NCI-H1105 (cell line): ENCODE measurements at regions not wholly inside any gene's neighbourhood (a gene's known extent, or its start where the extent isn't known, plus 50 kb on each side); places are given as distances from the start of the nearest gene placed in this dataset.
"Not testable (repeated sequence)": the region's sequence is repeated elsewhere in the genome, so short reads cannot be mapped to it uniquely, and the experiment has no call there.

Source experiments
- DNase-seq: peaks from one replicate; lab custom pipeline; 2025; lab: John Stamatoyannopoulos, UW

DNA sequence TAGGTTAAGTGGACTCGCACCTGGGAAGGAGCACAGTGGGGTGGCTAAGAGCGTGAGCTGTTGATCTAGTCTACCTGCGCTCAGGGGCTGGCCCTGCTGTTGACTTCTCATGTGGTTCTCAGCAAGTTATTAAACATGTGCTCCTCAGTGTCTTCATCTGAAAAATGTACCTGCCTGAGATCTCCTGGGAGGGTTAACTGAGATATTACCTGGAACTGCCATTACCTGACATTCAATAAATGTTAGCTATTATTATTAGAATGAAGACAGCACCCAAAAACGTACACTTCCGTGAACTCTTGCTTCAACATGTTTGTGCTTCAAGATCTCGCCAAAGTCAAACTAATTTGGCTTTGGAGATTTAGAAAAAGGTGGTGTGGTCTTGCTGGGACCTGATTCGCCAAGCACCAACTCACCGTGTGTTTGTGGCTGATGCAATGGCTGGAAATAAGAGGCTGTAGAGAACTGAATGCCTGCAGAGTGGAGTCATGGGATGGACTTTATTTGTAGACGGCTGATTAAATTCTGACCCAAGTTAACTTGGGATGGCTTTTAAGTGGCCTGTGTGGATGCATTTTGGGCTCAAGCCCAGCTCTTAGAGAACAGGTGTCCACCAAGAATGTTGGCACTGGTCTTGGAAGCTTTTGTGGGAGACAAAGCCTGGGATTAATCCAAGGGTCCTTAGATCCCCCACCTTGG is 692.9 kb downstream of the QKI start:
- no peak for DNase-seq

DNA sequence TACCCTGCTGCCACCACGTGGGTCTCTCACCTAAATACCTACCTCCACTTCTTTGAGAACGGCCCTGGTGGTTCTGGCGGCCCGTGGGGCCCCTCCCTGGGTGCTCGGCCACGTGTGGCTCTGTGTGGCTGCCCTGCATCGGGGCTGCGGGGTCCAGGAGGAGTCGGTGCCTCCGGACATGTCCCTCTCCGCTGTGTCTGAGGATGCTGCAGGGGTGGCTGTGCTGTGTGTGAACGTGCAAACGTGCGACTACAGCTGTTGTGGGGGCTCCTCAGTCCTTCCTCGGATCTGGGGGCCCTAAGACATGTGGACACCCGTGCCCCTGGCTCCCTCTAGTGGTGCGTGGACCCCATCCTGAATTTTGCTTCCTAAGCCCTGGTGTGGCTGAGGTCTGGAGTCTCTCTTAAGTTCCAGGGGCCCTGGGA is 691.8 kb downstream of the QKI start:
- no peak for DNase-seq

DNA sequence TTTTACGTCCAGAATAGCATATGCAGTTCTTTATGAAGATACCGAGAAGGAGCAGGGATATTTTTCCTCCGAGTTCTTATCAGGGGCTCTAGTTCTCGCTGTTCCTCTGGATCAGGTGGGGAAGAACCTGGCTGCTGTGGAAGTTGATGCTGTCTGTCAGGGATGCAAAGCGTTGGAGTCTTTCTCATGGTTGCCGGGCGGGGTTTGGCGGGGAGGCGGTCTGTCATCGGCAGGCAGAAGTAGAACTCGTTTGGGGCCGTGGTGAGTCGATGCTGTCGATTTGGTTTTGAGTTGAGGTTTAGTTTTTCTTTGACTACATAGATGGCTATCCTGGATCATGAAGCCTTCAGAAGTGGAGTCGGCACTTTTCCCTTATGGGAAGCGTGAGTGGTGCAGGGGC is 691.2 kb downstream of the QKI start:
- no peak for DNase-seq

DNA sequence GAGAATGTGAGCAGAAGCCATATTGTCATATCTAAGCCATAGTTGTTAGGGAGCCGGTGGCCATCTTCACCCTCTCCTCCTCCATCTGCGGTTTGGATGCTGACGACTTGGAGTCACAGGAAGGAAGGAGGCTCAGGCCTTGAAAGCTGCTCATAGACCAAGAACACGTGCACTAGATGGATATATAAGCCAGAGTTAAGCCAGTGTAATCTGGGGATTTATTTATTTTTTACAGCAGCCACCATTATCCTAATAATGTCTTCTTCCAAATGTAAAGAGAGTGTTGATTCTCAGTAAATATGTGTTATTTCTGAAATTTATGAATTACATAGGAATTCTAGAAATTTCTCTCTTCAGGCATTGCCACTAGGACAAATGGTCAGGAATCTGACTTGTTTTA is 689.9 kb downstream of the QKI start:
- DNase-seq, result no peak

DNA sequence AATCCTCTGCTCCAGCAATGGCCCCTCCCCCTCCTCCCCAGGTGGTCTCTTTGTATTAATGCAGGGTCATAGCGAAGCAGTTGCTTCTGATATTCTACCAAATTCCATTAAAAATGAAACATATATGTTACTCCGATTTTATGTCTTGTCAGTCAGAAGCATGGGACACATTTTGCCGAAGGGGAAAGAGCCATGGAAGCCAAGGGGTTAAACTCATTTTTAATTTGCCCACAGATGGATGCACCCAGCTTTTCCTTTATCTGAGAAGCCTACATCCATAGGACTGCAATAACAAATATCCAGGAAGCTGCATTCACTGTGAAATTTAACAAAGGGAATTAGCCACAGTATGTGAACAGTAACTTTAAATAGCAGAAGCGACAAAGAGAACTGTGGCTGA is 688.2 kb downstream of the QKI start:
- DNase-seq, result no peak

DNA sequence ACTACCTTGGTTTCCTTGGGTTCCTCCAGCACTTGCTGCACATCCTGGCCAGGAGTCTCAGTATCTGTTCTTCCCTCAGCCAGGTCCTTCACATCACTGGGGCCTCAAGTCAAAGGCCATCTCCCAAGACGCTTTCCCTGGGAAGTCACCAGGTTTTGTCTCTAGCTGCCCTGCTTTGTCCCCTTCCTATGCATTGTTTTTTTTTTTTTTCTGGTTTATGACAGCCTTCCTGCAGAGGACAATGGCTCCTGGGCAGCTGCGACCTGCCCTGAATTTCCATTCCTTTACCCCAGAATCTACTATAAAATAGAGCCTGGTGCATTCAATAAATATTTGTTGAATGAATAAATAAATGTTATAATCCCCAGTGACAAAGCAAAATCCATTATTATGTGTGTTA is 687.3 kb downstream of the QKI start:
- DNase-seq, result no peak

DNA sequence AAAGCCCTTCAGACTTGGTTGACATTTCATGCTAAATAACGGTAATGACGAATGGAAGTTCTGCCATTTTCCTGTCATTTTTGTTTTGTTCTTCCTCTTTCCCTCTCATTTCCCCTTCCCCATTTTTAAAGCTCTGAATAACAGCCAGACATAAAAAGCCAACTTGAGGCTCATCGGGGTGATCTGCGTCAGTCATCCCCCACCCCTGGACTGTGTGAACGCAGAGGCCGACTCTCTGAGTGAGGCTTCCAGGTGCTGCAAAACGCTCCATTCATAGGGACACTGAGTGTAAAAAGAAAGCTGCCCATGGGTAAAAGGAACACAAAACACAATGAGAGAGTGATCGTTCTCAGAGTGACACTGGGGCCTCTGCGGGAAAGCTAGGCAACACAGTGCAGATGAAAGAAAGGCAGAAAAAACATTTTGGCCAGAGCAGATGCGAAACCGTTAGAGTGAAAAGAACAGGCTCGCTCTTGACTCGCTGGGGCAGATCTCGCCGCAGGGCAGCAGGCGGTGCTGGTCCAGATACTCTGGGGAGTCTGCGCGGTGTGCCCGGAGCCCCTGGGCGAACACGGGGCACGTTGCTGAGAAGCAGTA is 684.8 kb downstream of the QKI start:
- no peak for DNase-seq

DNA sequence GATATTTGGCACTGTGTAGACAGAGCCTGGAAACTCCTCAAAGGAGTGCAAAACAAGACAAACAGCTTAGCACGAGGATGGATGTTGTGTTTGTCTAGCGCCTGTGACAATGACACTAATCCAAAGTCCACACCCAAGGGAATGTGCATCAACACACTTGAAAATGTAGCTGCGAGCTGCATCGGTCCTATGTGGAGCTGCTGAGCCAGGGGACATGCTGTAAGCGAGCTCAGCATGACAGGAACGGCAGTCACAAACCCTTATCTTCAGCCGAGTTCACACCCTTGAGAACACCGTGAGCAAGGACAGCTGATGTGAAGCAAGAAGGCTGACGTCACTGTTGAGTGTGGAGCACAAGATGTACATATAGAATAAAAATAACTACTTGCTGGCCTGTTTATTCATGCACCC is 684.3 kb downstream of the QKI start:
- no peak for DNase-seq

DNA sequence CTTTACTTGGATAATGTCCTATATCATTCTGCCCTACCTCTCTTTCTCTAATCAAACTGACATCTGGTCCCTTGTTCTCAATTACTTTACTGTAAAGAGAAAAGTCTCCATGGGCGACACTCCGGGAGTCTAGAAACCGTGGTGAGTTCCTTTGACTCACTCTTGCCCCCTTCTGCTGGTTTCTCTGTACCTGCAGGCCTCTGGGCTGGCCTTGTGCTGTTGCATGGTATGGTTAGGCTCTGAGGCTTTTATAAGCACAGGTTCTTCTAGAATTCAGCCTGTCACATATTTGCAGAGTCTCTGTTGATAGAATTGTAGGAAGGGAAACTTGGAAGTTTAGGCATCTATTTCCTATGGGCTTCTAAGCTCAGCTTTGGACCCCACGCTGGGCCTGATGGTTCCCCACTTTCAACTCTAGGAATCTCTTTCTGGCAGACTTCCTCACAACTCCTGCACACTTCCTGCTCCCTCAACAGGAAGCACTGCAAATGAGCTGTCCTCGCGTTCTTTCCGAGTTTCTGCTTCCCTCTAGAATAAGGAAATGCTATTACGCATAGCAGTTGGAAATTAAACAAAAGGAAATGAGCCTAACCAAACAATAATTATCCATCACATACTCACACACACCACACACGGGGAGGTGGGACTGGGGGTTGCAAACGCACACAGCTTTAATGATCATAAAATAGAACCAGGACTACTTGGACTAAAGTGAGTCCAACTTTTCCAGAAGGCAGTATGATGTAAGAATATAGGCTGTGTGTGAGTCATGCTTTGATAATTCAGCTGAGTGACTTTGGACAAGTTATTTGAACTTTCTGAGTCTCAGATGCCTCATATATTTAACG is 683.3 kb downstream of the QKI start:
- DNase-seq, result no peak

DNA sequence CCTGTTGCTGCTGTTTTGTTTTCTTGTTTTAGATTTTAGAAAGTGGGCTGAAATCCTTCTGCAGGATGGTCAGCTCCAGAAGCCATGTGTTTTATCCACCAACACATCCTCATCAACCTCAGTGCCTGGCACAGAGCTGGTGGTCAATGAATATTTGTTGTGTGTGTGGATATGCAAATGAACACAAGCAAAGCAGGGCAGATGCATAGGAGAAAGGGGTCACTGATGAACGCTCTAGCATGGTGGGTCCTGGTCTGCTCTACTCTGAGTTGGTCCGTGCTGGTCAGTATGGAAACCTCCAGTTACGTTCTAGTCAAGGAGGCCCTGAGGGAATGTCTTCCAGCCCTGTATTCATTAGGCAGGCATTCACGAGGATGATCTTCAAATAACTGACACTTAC is 682.5 kb downstream of the QKI start:
- no peak for DNase-seq

DNA sequence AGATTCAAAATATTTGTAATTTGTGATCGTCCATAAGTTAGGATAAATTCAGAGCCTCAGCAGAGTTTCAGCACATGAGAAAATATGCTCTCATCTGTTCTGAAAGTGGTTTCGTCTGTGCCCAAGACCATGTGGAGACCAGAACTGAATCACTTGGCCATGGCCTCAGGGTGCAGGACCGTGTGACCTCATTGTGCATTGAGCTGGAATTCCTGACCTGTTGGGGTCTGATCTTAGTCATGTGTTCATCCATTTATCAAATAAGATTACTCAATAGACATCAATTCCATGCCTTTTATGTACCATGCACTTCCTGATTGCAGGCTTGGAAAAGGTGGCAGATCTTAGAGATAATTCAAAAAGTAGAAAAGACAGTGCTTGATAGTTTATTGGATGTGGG is 680.5 kb downstream of the QKI start:
- DNase-seq, result no peak

DNA sequence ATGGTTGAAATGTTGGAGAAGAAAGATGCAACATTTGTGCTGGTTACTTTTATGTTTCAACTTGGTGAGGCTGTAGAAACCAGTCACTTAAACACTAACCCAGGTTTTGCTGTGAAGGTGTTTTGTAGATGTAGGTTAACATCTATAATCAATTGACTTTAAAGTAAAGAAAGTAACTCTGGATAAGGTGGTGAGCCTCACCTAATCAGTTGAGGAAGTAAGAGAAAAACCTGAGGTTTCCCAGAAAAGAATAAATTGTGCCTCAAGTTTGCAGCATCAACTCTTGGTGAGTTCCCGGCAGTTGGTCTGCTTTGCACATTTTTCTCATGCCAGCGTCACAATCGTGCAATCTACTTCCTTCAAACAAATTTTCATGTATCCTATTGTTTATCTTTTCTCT is 673.4 kb downstream of the QKI start:
- no peak for DNase-seq

DNA sequence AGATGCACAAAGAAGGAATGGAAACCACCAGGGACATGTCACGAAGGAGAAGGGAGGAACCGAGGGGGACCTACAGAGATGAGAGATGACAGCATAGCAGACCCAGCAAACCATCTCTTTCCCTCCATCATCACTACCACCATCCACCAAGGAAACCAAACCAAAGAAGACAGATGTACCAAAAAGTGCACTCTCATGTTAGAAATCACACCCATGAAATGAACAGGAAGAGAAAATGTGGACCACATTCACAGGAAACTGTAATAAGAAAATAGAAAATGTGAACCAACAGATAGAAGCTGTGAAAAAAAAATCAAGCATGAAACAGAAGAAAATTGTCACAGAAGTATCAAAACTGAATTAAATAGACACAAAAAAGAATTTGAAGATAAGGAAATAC is 672.7 kb downstream of the QKI start:
- no peak for DNase-seq

DNA sequence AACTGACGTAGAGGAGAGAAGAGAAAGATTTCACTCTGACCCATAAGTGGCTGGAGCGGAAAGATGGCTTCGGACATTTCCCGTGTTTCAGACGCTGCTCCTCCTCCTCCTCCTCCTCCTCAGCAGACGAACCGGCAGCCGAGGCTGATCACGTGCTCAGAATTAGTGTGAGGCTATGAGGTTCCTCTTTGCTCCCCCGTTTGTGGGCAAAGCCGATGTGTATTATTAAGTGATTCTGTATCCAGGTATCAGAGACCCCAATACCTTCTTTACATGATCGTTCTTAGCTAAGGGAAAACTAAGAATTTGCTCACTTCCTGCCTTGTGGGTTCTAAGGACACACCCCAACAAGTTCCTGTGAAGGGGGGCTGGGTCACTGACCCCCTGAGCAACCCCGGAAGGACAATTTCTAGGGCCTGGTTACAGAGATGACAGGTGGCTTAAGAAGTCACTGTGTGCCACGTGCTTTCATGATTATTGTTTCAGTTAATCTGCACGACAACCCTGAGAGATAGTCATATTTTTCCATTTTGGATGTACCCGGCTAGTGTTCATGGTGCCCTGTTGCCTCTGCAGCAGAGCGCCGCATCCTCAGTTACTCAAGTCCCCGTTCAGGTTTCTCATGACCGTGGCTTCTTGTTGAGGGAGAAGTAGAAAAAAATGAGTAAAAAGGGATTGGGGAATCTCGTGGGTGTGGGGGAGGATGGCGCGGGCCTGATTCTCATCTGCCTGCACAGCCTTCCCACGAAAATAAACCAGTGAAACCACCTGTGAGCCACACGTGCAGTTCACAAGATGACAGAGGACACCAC is 671.8 kb downstream of the QKI start:
- no peak for DNase-seq

DNA sequence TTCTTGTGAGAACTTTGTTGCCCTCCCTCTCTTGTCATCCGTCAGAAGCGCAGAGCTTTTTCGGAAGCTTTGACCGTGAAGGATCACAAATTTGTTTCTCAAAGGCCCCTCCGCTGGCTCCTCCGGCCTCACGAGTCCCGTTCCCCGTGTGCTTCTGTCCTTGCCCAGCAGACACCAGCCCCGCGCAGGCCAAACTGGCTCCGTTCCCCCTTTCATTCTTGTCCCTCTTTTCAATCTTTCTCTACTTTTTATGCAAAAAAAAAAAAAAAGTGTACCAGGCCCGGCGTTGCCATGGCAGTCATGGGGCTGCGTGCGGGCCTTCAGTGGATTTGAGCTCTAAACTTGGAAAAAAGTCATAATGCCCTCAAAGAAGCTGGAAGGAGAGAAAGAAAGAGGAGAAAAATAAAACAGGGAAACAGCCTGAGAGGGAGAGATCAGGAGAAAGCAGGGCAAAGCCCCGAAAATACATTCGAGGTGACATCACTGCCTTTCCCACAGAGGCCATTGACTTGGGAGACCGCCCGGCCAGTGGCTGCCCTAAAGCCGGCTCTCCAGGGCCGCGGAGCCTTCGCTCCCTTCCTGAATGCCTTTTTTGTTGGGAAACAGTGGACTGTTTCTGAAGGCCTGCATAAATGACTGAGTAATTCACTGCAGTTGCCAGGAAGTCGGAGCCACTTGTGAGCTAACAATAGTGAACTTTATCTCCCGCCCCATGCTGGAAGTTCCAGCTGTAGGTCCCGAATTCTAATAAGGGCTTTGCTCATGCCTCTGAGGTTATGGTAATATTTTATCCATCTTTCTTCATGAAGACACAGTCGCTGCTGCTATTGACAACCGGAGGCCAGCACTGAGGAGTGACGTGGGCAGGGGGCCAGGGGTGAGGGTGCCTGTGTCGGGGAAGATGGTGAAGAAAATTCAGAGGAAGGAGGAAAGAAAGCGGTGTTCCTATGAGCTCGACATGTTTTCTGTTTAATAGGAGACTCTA is 670.9 kb downstream of the QKI start:
- no peak for DNase-seq

DNA sequence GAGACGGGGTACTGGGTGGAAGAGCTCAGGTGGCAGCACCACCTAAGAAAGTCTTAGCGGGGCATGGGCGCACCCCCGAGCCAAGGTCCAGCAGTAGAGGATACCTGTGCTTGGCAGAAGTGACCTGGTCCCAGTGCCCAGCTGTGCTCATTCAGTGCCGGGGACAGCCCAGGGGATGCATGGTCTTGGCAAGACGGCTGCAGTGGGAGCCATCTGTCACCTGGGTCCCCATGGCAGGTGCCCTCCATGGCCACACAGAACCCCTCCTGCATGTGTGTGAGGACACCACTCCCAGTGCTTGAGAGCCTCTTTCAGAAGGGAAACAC is 664.7 kb downstream of the QKI start:
- DNase-seq, result no peak

DNA sequence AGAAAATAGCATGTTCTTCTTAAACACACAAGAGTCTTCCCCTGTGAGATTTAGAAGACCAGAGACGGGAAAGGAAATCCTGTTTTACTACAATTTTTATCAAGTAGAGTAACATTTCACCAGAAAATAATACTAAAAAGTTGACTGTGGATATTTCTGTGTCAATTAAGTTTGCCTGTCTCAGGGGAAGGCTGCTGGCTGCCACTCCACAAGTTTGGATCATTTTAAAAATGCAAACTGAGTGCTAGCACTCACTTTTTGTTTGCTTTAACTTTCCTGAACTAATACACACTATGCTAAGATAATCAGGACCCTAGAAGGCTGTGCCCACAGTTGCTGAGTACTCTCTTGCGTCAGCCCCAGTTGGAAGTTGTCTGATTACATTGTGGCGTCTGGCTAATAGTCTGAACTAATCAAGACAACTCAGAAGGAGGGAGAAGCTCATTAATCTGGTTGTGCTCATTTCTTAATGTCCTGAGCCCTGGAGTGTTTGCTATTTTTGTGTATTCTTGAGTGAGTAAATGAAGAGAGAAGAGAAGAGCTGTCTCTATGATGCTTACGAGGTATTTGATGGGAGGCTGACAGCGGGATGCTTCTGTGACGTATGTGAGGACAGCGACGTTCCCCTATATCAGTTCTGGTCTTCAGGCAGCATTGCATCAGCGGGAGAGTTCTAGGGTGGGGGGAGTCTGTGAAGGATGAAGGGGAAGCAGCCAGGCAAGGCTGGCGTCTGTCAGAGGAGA is 664.2 kb downstream of the QKI start:
- no peak for DNase-seq

DNA sequence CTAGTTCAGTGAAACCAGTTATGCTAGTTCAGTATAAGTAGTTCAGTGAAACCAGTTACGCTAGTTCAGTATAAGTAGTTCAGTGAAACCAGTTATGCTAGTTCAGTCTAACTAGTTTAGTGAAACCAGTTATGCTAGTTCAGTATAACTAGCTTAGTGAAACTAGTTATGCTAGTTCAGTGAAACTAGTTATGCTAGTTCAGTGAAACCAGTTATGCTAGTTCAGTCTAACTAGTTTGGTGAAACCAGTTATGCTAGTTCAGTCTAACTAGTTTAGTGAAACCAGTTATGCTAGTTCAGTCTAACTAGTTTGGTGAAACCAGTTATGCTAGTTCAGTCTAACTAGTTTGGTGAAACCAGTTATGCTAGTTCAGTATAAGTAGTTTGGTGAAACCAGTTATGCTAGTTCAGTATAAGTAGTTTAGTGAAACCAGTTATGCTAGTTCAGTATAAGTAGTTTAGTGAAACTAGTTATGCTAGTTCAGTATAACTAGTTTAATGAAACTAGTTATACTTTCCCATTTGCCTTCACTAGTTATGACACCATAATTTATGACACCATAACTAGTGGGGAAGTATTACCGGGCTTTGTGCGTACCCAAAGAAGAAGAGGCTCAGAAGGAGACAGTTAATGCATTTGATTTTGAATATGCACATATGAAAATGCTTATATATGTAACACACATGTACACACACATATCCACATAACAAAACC is 662.5 kb downstream of the QKI start:
- not testable (repeated sequence) for DNase-seq

DNA sequence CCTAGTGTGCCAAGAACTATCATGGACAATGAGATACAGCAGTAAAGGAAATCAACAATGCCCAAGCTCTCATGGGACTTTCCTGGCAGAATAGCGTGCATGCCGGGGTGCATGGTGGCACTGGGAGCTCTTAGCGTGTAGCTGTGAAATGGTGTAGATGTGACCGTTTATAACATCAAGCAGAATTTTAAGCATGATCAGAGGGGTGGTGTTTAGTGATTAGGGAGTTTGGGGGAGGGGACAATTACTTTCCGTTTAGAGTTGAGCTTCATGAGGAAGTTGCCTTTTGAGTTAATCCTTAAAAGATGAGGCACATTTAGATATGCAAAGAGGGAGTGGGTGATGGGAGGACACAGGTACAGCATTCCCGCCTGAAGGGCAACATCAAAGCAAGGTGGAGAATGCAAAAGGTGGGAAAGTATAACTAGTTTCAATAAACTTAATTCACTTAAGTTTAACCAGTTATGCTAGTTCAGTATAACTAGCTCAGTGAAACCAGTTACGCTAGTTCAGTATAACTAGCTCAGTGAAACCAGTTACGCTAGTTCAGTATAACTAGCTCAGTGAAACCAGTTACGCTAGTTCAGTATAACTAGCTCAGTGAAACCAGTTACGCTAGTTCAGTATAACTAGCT is 661.6 kb downstream of the QKI start:
- DNase-seq, result no peak
